GM21423 (cell line): ENCODE measurements at regions not wholly inside any gene's neighbourhood (a gene's known extent, or its start where the extent isn't known, plus 50 kb on each side); places are given as distances from the start of the nearest gene placed in this dataset.

Source experiments
- ATAC-seq: cut with Tn5 transposase; IDR thresholded peaks from one replicate; pipeline ENCODE4 v1.9.1; 2021; ENCODE audit warnings: mild to moderate bottlenecking, moderate library complexity; ENCODE audit not compliant: unreplicated experiment

- no peak for ATAC-seq
Measured at GRCh38 chr14:98896449-98896848, 375.5 kb downstream of the BCL11B start.

- ATAC-seq, result no peak
Measured at GRCh38 chr14:98897605-98898309, 374.2 kb downstream of the BCL11B start.

- no peak for ATAC-seq
Measured at GRCh38 chr14:98899441-98899840, 372.6 kb downstream of the BCL11B start.

GRCh38 chr14:98900236-98900635 lies 371.8 kb downstream of the BCL11B start:
- ATAC-seq, result no peak

GRCh38 chr14:98900798-98901197 lies 371.2 kb downstream of the BCL11B start:
- ATAC-seq, result no peak

- ATAC-seq, result no peak
Measured at GRCh38 chr14:98901511-98902205, 370.3 kb downstream of the BCL11B start.

GRCh38 chr14:98903371-98903770 lies 368.6 kb downstream of the BCL11B start:
- no peak for ATAC-seq

GRCh38 chr14:98904677-98905076 lies 367.3 kb downstream of the BCL11B start:
- ATAC-seq, result no peak

- no peak for ATAC-seq
Measured at GRCh38 chr14:98906123-98906995, 365.6 kb downstream of the BCL11B start.

GRCh38 chr14:98907271-98907670 lies 364.7 kb downstream of the BCL11B start:
- ATAC-seq, result no peak

- no peak for ATAC-seq
Measured at GRCh38 chr14:98908050-98908449, 363.9 kb downstream of the BCL11B start.

GRCh38 chr14:98909251-98909944 lies 362.6 kb downstream of the BCL11B start:
- no peak for ATAC-seq

GRCh38 chr14:98910061-98910460 lies 361.9 kb downstream of the BCL11B start:
- ATAC-seq, result no peak

GRCh38 chr14:98912655-98913054 lies 359.3 kb downstream of the BCL11B start:
- no peak for ATAC-seq

GRCh38 chr14:98913967-98914650 lies 357.9 kb downstream of the BCL11B start:
- no peak for ATAC-seq

GRCh38 chr14:98914942-98915341 lies 357.1 kb downstream of the BCL11B start:
- ATAC-seq, result no peak

- no peak for ATAC-seq
Measured at GRCh38 chr14:98915625-98916024, 356.4 kb downstream of the BCL11B start.

GRCh38 chr14:98916036-98916435 lies 356.0 kb downstream of the BCL11B start:
- no peak for ATAC-seq

- ATAC-seq, result no peak
Measured at GRCh38 chr14:98916476-98916875, 355.5 kb downstream of the BCL11B start.

- ATAC-seq, result no peak
Measured at GRCh38 chr14:98919434-98919833, 352.6 kb downstream of the BCL11B start.
